H1 (cell line): ENCODE measurements at regions not wholly inside any gene's neighbourhood (a gene's known extent, or its start where the extent isn't known, plus 50 kb on each side); places are given as distances from the start of the nearest gene placed in this dataset.

Source experiments
- HDAC2 ChIP-seq, 2 experiments: fragments of 300-600 bp in 1 of 2; sonication (generic) in 1 of 2; IDR thresholded peaks; 2 replicates each; pipeline ENCODE4 v1.6.1; 2011 to 2012; ENCODE audit warnings: low read depth in 2 of 2, low read length in 2 of 2, mild to moderate bottlenecking in 2 of 2, moderate library complexity in 2 of 2, borderline replicate concordance in 1 of 2, inconsistent platforms in 1 of 2
- POLR2A ChIP-seq, 2 experiments: IDR thresholded peaks; 1 replicate in 1 of 2; 2 replicates in 1 of 2; pipeline ENCODE4 v1.6.1; 2011; ENCODE audit warnings: low read depth in 2 of 2, low read length in 2 of 2, mild to moderate bottlenecking in 2 of 2; ENCODE audit errors: control extremely low read depth in 1 of 2
- POLR2AphosphoS5 ChIP-seq: IDR thresholded peaks from 2 replicates; pipeline ENCODE4 v1.6.1; 2011; ENCODE audit warnings: low read depth, low read length
- RAD21 ChIP-seq, 2 experiments: IDR thresholded peaks in 1 of 2; conservative IDR thresholded peaks in 1 of 2; 2 replicates each; pipeline ENCODE4 v1.6.1; 2011; ENCODE audit warnings: low read depth in 2 of 2, low read length in 2 of 2, improper control_type of control experiment in 1 of 2, inconsistent platforms in 1 of 2, mild to moderate bottlenecking in 1 of 2, moderate library complexity in 1 of 2
- SP1 ChIP-seq: IDR thresholded peaks from 2 replicates; pipeline ENCODE4 v1.6.1; 2011; ENCODE audit warnings: low read depth, low read length
- TAF1 ChIP-seq: IDR thresholded peaks from 2 replicates; pipeline ENCODE4 v1.6.1; 2011; ENCODE audit warnings: mild to moderate bottlenecking, low read depth, low read length
- TF ChIP-seq, protein P1 (sequence below), 3 experiments: IDR thresholded peaks; 1 replicate in 2 of 3; 2 replicates in 1 of 3; pipeline versions ENCODE4 v1.5.1 to v1.6.1; 2011; ENCODE audit warnings: low read length in 3 of 3, mild to moderate bottlenecking in 3 of 3, inconsistent platforms in 2 of 3, low read depth in 1 of 3, moderate library complexity in 1 of 3; ENCODE audit not compliant: insufficient read depth in 1 of 3; ENCODE audit errors: control extremely low read depth in 1 of 3
- TF ChIP-seq, protein P2 (sequence below): IDR thresholded peaks from 2 replicates; pipeline ENCODE4 v1.6.1; 2011; ENCODE audit warnings: low read length, improper control_type of control experiment

- TF ChIP-seq SP1 (no peak), POLR2AphosphoS5 (no peak), RAD21 (IDR thresholded peaks at IDR 0.05 in 1 of 2, conservative IDR thresholded peaks at IDR 0.05 in 1 of 2; ENCODE audit: low read depth in 2 of 2, low read length in 2 of 2) (no peak), HDAC2 (IDR thresholded peaks at IDR 0.05; ENCODE audit: borderline replicate concordance in 1 of 2, low read depth in 2 of 2, low read length in 2 of 2) (no peak), POLR2A (IDR thresholded peaks at IDR 0.05; ENCODE audit: control extremely low read depth in 1 of 2, low read depth in 2 of 2, low read length in 2 of 2) (no peak), TAF1 (no peak)
- TF ChIP-seq, protein P1, sequence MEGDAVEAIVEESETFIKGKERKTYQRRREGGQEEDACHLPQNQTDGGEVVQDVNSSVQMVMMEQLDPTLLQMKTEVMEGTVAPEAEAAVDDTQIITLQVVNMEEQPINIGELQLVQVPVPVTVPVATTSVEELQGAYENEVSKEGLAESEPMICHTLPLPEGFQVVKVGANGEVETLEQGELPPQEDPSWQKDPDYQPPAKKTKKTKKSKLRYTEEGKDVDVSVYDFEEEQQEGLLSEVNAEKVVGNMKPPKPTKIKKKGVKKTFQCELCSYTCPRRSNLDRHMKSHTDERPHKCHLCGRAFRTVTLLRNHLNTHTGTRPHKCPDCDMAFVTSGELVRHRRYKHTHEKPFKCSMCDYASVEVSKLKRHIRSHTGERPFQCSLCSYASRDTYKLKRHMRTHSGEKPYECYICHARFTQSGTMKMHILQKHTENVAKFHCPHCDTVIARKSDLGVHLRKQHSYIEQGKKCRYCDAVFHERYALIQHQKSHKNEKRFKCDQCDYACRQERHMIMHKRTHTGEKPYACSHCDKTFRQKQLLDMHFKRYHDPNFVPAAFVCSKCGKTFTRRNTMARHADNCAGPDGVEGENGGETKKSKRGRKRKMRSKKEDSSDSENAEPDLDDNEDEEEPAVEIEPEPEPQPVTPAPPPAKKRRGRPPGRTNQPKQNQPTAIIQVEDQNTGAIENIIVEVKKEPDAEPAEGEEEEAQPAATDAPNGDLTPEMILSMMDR (IDR thresholded peaks at IDR 0.05; ENCODE audit: control extremely low read depth in 1 of 3, insufficient read depth in 1 of 3, low read depth in 1 of 3, low read length in 3 of 3): no peak
- TF ChIP-seq, protein P2, sequence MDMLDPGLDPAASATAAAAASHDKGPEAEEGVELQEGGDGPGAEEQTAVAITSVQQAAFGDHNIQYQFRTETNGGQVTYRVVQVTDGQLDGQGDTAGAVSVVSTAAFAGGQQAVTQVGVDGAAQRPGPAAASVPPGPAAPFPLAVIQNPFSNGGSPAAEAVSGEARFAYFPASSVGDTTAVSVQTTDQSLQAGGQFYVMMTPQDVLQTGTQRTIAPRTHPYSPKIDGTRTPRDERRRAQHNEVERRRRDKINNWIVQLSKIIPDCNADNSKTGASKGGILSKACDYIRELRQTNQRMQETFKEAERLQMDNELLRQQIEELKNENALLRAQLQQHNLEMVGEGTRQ: no peak
Observed at GRCh38 chr7:10612950-10613349, 360.7 kb upstream of the PHF14 start.
